Esophagus muscularis mucosa (tissue), 4 donors: ENCODE measurements at regions not wholly inside any gene's neighbourhood (a gene's known extent, or its start where the extent isn't known, plus 50 kb on each side); places are given as distances from the start of the nearest gene placed in this dataset.
"Not testable (repeated sequence)": the region's sequence is repeated elsewhere in the genome, so short reads cannot be mapped to it uniquely, and the experiment has no call there.

Source experiments
- DNase-seq: peaks from one replicate; pipeline ENCODE4 v3.0.0-alpha.2; 2017; ENCODE audit errors: extremely low spot score
- H3K27ac ChIP-seq, 4 donors: fragments of 200-600 bp; sonication (generic); replicated peaks in 1 of 4; 1 replicate in 3 of 4; 2 replicates in 1 of 4; pipeline ENCODE4 v1.5.1; 2016 to 2019; ENCODE audit warnings: mild to moderate bottlenecking in 1 of 4
- H3K27me3 ChIP-seq, 4 donors: fragments of 200-600 bp; sonication (generic); one replicate each; pipeline versions ENCODE4 v1.5.1 to v1.6.0; 2016 to 2019
- H3K36me3 ChIP-seq, 4 donors: fragments of 200-600 bp; sonication (generic); one replicate each; pipeline ENCODE4 v1.5.1; 2016 to 2019
- H3K4me1 ChIP-seq, 4 donors: fragments of 200-600 bp; sonication (generic); one replicate each; pipeline ENCODE4 v1.5.1; 2016 to 2019
- H3K4me3 ChIP-seq, 4 donors: fragments of 200-600 bp; sonication (generic); 1 replicate in 2 of 4; 2 replicates in 2 of 4; pipeline ENCODE4 v1.5.1; 2016 to 2019; ENCODE audit warnings: mild to moderate bottlenecking in 4 of 4, moderate library complexity in 1 of 4
- H3K9me3 ChIP-seq, 4 donors: fragments of 200-600 bp; sonication (generic); 1 replicate in 3 of 4; 2 replicates in 1 of 4; pipeline ENCODE4 v1.5.1; 2016 to 2019
- EP300 ChIP-seq: sonication (generic); formaldehyde crosslinking; IDR thresholded peaks from one replicate; pipeline ENCODE4 v1.6.1; 2017; ENCODE audit warnings: antibody characterized with exemption
- POLR2A ChIP-seq: fragments of 450-650 bp; IDR thresholded peaks from one replicate; pipeline ENCODE4 v1.6.1; 2017; ENCODE audit warnings: antibody characterized with exemption, moderate library complexity, mild to moderate bottlenecking, low read depth
- POLR2AphosphoS5 ChIP-seq, 2 donors: sonication (generic); formaldehyde crosslinking; IDR thresholded peaks; one replicate each; pipeline ENCODE4 v1.6.1; 2017; ENCODE audit warnings: antibody characterized with exemption in 2 of 2
- WGBS: methylation state at CpG from one replicate; pipeline ENCODE4 v1.1.5; 2018; 5-methylcytosine and 5-hydroxymethylcytosine counted together
- intact Hi-C: fragments of 100-400 bp; cut with DNase I; formaldehyde crosslinking; loops from one replicate; pipeline ENCODE4 v1.15.1; 2023
- TF ChIP-seq, protein P1 (sequence below), 3 experiments: fragments of 200-600 bp in 2 of 3; fragments of 450-650 bp in 1 of 3; sonication (generic) in 2 of 3; IDR thresholded peaks; one replicate each; pipeline ENCODE4 v1.5.1; 2017 to 2019; ENCODE audit warnings: antibody characterized with exemption in 3 of 3, mild to moderate bottlenecking in 2 of 3, moderate library complexity in 1 of 3

DNA sequence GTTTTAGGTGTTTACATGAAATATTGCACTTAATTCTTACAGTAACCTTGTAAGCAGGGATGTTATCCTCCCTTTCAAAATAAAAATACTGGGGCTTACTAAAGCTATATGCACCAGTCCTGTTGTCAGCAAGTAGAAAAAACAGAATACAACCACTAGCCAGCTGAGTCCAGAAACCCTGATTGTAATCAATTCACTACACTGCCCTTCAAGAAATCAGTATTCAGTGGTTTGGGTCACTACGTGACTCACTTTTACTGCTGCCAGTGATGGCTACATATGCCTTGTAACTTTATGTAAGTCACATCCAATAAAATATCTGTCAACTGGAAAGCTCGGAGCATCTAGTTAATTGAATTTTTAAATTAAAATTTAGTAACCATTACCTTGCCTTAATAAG, 376.3 kb upstream of the DEPDC1 start:
- H3K4me3 ChIP-seq: no peak overlapping the region
- WGBS: 82% methylated on average over 2 of the region's 2 CpGs
- no peak for TF ChIP-seq POLR2AphosphoS5 (IDR thresholded peaks at IDR 0.05)
- no peak for DNase-seq
- no peak overlapping the region for H3K27ac ChIP-seq
- intact Hi-C loops: no loop called here
- no peaks in the 10 kb centered on the region for H3K27me3 ChIP-seq
- H3K9me3 ChIP-seq: peaks cover 0 to 8% (median 2%) of the 10 kb centered on the region in 4 donors
- H3K4me1 ChIP-seq: no peaks in the 10 kb centered on the region
- H3K36me3 ChIP-seq: no peaks in the 10 kb centered on the region

DNA sequence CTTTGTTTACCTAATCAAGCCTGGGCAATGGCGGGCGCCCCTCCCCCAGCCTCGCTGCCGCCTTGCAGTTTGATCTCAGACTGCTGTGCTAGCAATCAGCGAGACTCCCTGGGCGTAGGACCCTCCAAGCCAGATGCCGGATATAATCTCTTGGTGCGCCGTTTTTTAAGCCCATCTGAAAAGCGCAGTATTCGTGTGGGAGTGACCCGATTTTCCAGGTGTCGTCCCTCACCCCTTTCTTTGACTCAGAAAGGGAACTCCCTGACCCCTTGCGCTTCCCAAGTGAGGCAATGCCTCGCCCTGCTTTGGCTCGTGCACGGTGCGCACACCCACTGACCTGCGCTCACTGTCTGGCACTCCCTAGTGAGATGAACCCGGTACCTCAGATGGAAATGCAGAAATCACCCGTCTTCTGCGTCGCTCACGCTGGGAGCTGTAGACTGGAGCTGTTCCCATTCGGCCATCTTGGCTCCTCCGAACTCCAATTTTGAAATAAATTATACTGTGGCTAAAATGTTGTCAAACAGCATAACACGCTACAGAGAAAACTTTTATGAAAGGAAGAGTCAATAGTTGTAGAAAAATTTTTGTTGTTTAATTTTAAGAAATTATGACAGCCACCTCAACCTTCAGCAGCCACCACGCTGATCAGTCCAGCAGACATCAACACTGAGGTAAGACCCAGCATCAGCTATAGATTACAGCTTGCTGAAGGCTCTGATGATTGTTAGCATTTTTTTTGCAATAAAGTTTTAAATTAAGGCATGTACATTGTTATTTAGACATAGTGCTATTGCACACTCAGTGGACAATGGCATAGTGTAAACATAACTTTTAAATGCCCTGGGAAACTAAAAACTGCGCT, 384.7 kb upstream of the DEPDC1 start:
- 94% methylated on average over 20 of the region's 29 CpGs for WGBS

DNA sequence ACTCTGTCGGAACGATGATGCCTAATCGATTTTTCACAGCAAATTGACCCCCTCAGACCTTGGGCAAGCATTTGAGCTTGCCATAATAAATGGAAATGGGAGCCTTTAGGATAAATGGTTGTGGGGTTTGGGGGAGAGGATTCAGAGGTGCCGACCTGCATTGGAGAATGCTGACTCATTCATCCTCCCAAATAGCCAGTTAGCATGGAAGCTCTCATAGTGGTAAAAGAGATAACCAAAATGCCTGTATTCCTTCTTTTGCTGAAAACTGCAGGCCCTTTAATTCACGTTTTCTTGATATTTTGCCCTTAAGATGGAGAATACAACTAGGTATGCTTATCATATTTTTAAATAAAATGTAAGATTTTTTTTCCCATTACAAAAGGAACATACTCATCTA, 392.6 kb upstream of the DEPDC1 start:
- no peak overlapping the region for H3K27ac ChIP-seq
- DNase-seq: no peak
- intact Hi-C loops: no loop called here
- H3K27me3 ChIP-seq: no peaks in the 10 kb centered on the region
- no peaks in the 10 kb centered on the region for H3K36me3 ChIP-seq
- H3K4me1 ChIP-seq: no peaks in the 10 kb centered on the region
- WGBS: 82% methylated on average over 5 of the region's 5 CpGs
- no peak for TF ChIP-seq POLR2AphosphoS5 (IDR thresholded peaks at IDR 0.05)
- no peak for TF ChIP-seq EP300
- no peak for TF ChIP-seq POLR2A
- TF ChIP-seq, protein P1, sequence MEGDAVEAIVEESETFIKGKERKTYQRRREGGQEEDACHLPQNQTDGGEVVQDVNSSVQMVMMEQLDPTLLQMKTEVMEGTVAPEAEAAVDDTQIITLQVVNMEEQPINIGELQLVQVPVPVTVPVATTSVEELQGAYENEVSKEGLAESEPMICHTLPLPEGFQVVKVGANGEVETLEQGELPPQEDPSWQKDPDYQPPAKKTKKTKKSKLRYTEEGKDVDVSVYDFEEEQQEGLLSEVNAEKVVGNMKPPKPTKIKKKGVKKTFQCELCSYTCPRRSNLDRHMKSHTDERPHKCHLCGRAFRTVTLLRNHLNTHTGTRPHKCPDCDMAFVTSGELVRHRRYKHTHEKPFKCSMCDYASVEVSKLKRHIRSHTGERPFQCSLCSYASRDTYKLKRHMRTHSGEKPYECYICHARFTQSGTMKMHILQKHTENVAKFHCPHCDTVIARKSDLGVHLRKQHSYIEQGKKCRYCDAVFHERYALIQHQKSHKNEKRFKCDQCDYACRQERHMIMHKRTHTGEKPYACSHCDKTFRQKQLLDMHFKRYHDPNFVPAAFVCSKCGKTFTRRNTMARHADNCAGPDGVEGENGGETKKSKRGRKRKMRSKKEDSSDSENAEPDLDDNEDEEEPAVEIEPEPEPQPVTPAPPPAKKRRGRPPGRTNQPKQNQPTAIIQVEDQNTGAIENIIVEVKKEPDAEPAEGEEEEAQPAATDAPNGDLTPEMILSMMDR (IDR thresholded peaks at IDR 0.05): no peak
- no peak overlapping the region for H3K4me3 ChIP-seq
- H3K9me3 ChIP-seq: no peaks in the 10 kb centered on the region

More for the DNA sequence above, 384.7 kb upstream of the DEPDC1 start:
- H3K27me3 ChIP-seq, H3K4me1 ChIP-seq, intact Hi-C loops, H3K4me3 ChIP-seq, H3K9me3 ChIP-seq, DNase-seq, H3K27ac ChIP-seq, H3K36me3 ChIP-seq: not testable (repeated sequence)

DNA sequence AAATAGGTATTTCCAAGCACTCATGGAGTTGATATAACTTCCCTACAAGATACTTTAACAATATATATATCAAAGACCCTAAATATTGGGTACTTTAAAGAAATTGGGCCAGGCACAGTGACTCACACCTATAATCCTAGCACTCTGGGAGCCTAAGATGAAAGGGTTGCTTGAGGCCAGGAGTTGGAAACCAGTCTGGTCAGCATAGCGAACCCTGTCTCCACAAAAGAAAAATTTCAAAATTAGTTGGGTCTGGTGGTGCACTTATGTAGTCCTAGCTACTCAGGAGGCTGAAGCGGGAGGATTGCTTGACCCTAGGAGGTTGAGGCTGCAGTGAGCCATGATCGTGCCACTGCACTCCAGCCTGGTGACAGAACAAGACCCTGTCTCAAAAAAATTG, 393.9 kb upstream of the DEPDC1 start:
- Histone ChIP-seq H3K27me3 (no peaks in the 10 kb centered on the region), H3K4me1 (no peaks in the 10 kb centered on the region), H3K4me3 (no peak overlapping the region), H3K36me3 (no peaks in the 10 kb centered on the region), H3K27ac (no peak overlapping the region), H3K9me3 (no peaks in the 10 kb centered on the region)
- TF ChIP-seq EP300 (no peak), POLR2AphosphoS5 (IDR thresholded peaks at IDR 0.05) (no peak), POLR2A (no peak)
- TF ChIP-seq, protein P1 (IDR thresholded peaks at IDR 0.05): no peak
- WGBS: 86% methylated on average over 3 of the region's 3 CpGs
- no peak for DNase-seq
- intact Hi-C loops: no loop called here

DNA sequence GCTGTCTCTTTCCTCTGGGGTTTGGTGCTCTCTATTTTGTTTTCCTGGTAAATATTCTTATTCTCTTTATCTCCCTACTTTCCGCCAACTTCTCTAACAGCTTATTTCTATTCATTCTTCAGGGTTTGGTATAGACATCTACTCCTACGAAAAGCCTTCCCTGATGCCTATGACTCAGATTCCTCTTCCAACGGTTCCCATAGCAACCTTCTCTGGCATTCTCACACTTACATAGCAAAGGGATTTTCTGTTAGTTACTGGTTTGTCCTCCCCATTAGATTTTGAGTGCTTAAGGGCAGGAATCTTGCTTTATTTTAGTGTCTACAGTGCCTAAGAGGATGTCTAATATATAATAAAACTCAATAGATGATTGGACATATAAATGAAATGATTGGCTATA, 407.6 kb upstream of the DEPDC1 start:
- no peaks in the 10 kb centered on the region for H3K4me1 ChIP-seq
- TF ChIP-seq POLR2A: no peak
- no peak for TF ChIP-seq POLR2AphosphoS5 (IDR thresholded peaks at IDR 0.05)
- TF ChIP-seq, protein P1 (IDR thresholded peaks at IDR 0.05): no peak
- no peak for TF ChIP-seq EP300
- H3K36me3 ChIP-seq: no peaks in the 10 kb centered on the region
- H3K4me3 ChIP-seq: no peak overlapping the region
- DNase-seq: no peak
- intact Hi-C loops: loop anchor here (5.0 kb wide), 1 partner anchor 233 kb away; no protein-coding TSS in a partner anchor
- H3K27me3 ChIP-seq: no peaks in the 10 kb centered on the region
- peaks cover 0 to 3% (median under 1%) of the 10 kb centered on the region in 4 donors for H3K9me3 ChIP-seq
- WGBS: 75% methylated on average over 3 of the region's 3 CpGs
- H3K27ac ChIP-seq: no peak overlapping the region

DNA sequence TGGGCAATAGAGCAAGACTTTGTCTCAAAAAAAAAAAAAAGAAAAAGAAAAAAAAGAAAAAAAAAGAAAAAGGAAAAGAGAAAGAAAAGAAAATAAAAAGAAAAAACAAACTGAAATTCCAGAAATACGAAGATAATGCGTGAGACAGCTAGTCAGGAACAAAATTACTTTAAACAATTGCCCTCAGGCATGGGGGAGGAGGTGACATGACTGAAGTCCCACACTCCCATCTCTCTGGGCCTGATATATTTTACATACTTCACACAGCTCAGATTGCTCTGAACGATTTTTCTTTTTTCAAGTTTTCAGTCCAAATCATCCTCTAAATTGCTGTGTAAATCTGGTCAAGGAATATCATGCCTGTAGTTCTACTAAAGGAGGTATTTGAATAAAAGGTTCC, 409.5 kb upstream of the DEPDC1 start:
- WGBS: 91% methylated on average over 3 of the region's 3 CpGs
- intact Hi-C loops: no loop called here

More for the DNA sequence above, 409.5 kb upstream of the DEPDC1 start:
- H3K4me1 ChIP-seq: no peaks in the 10 kb centered on the region
- peaks cover 0 to 11% (median 5%) of the 10 kb centered on the region in 4 donors for H3K9me3 ChIP-seq
- H3K27me3 ChIP-seq: no peaks in the 10 kb centered on the region
- H3K27ac ChIP-seq: no peak overlapping the region
- H3K4me3 ChIP-seq: no peak overlapping the region
- H3K36me3 ChIP-seq: no peaks in the 10 kb centered on the region
- TF ChIP-seq, protein P1 (IDR thresholded peaks at IDR 0.05): no peak
- no peak for TF ChIP-seq POLR2A
- no peak for TF ChIP-seq POLR2AphosphoS5 (IDR thresholded peaks at IDR 0.05)
- TF ChIP-seq EP300: no peak
- DNase-seq: no peak
